Epidermal melanocyte (primary cell): ENCODE measurements at regions not wholly inside any gene's neighbourhood (a gene's known extent, or its start where the extent isn't known, plus 50 kb on each side); places are given as distances from the start of the nearest gene placed in this dataset.

Experiments
- DNase-seq: peaks from one replicate; pipeline ENCODE4 v3.0.0; 2011; ENCODE audit warnings: low spot score; ENCODE audit not compliant: insufficient read length

GRCh38 chr11:104361975-104362374, 198.0 kb upstream of the PDGFD start:
- no peak for DNase-seq

- no peak for DNase-seq
Measured at GRCh38 chr11:104352036-104352435, 188.1 kb upstream of the PDGFD start.

GRCh38 chr11:104343578-104343977, 179.6 kb upstream of the PDGFD start:
- DNase-seq = no peak

GRCh38 chr11:104340590-104340989, 176.6 kb upstream of the PDGFD start:
- no peak for DNase-seq

- no peak for DNase-seq
Measured at GRCh38 chr11:104339380-104339831, 175.5 kb upstream of the PDGFD start.

- DNase-seq = no peak
Measured at GRCh38 chr11:104338186-104338585, 174.2 kb upstream of the PDGFD start.

- no peak for DNase-seq
Measured at GRCh38 chr11:104337273-104337672, 173.3 kb upstream of the PDGFD start.

- no peak for DNase-seq
Measured at GRCh38 chr11:104333977-104334376, 170.0 kb upstream of the PDGFD start.

- DNase-seq = no peak
Measured at GRCh38 chr11:104332110-104332509, 168.2 kb upstream of the PDGFD start.

- no peak for DNase-seq
Measured at GRCh38 chr11:104329078-104329665, 165.2 kb upstream of the PDGFD start.

- no peak for DNase-seq
Measured at GRCh38 chr11:104328512-104328907, 164.6 kb upstream of the PDGFD start.

- DNase-seq = no peak
Measured at GRCh38 chr11:104327861-104328511, 164.0 kb upstream of the PDGFD start.

GRCh38 chr11:104325093-104325492, 161.1 kb upstream of the PDGFD start:
- DNase-seq = no peak

GRCh38 chr11:104324276-104324675, 160.3 kb upstream of the PDGFD start:
- peak; percentile 28 for DNase-seq

- no peak for DNase-seq
Measured at GRCh38 chr11:104323841-104324240, 159.9 kb upstream of the PDGFD start.

- no peak for DNase-seq
Measured at GRCh38 chr11:104322696-104323095, 158.7 kb upstream of the PDGFD start.

GRCh38 chr11:104320956-104321355, 157.0 kb upstream of the PDGFD start:
- no peak for DNase-seq

- DNase-seq = no peak
Measured at GRCh38 chr11:104320097-104320496, 156.2 kb upstream of the PDGFD start.

GRCh38 chr11:104319396-104319795, 155.4 kb upstream of the PDGFD start:
- DNase-seq = no peak

GRCh38 chr11:104306862-104307474, 143.0 kb upstream of the PDGFD start:
- DNase-seq = no peak

- DNase-seq = no peak
Measured at GRCh38 chr11:104301776-104302175, 137.8 kb upstream of the PDGFD start.

GRCh38 chr11:104291646-104292045, 127.7 kb upstream of the PDGFD start:
- DNase-seq = no peak

- no peak for DNase-seq
Measured at GRCh38 chr11:104286129-104286528, 122.2 kb upstream of the PDGFD start.
